HCT116 (cell line): ENCODE measurements at regions not wholly inside any gene's neighbourhood (a gene's known extent, or its start where the extent isn't known, plus 50 kb on each side); places are given as distances from the start of the nearest gene placed in this dataset.

ENCODE experiments used
- ATAC-seq: fragments of 200-7000 bp; cut with Tn5 transposase; 2 replicates; pipeline ENCODE4 v1.9.1; 2020; ENCODE audit warnings: mild to moderate bottlenecking, moderate library complexity
- BruUV-seq: library from RNA; stranded (reverse); fragments of 400-500 nt; replicated peaks from 2 replicates; lab custom pipeline; 2021; lab: Mats Ljungman, UMichigan
- CTCF ChIA-PET: fragments of 300-600 bp; sonication (Branson Sonifier 250); formaldehyde crosslinking; loops from one replicate; lab custom pipeline; 2021; ENCODE audit warnings: antibody characterized with exemption; lab: Charles Lee
- POLR2A ChIA-PET: fragments of 300-600, 350-600 bp; sonication (Branson Sonifier 250); formaldehyde crosslinking; loops from one replicate; lab custom pipeline; 2021; ENCODE audit warnings: antibody characterized with exemption; lab: Charles Lee
- RAD21 ChIA-PET, 2 experiments: fragments of 300-600 bp; sonication (Branson Sonifier 250); formaldehyde crosslinking; loops; one replicate each; lab custom pipeline; 2023; ENCODE audit warnings: low total read pairs in 2 of 2; ENCODE audit not compliant: uncharacterized antibody in 2 of 2, unreplicated experiment in 2 of 2, low non-redundant PET in 1 of 2; lab: Charles Lee
- DNase-seq: peaks from one replicate; pipeline ENCODE4 v3.0.0-alpha.2; 2010; ENCODE audit warnings: low read depth, low spot score
- H2AFZ ChIP-seq: fragments of 200-600 bp; shearing (Covaris generic), sonication (generic); 2 replicates; pipeline ENCODE4 v1.6.1; 2017; ENCODE audit warnings: low read depth, mixed run types, mixed read lengths, antibody characterized with exemption, low read length; ENCODE audit not compliant: poor library complexity, severe bottlenecking
- H3K27ac ChIP-seq: 2 replicates; pipeline ENCODE4 v1.5.1; 2012; ENCODE audit warnings: low read depth, low read length
- H3K27me3 ChIP-seq: fragments of 200-600 bp; sonication (generic); 2 replicates; pipeline ENCODE4 v1.6.1; 2016; ENCODE audit warnings: mixed run types, low read length, mixed read lengths; ENCODE audit not compliant: insufficient read depth
- H3K36me3 ChIP-seq, 2 experiments: fragments of 200-500 bp in 1 of 2; fragments of 200-600 bp in 1 of 2; sonication (Bioruptor generic) in 1 of 2; sonication (generic) in 1 of 2; 2 replicates each; pipeline versions ENCODE4 v1.5.1 to v1.6.1; 2014 to 2016; ENCODE audit warnings: low read length in 2 of 2, inconsistent platforms in 1 of 2, mixed read lengths in 1 of 2, mixed run types in 1 of 2; ENCODE audit not compliant: insufficient read depth in 2 of 2, control insufficient read depth in 1 of 2
- H3K4me1 ChIP-seq, 2 experiments: fragments of 200-600 bp in 1 of 2; sonication (generic) in 1 of 2; 2 replicates each; pipeline versions ENCODE4 v1.5.1 to v1.6.1; 2012 to 2017; ENCODE audit warnings: low read length in 2 of 2, inconsistent platforms in 1 of 2, mild to moderate bottlenecking in 1 of 2, mixed read lengths in 1 of 2, mixed run types in 1 of 2, moderate library complexity in 1 of 2; ENCODE audit not compliant: insufficient read depth in 2 of 2, control insufficient read depth in 1 of 2
- H3K4me2 ChIP-seq: fragments of 200-600 bp; sonication (generic); 2 replicates; pipeline ENCODE4 v1.6.1; 2017; ENCODE audit warnings: mixed run types, low read length, mixed read lengths
- H3K4me3 ChIP-seq, 2 experiments: fragments of 200-600 bp in 1 of 2; sonication (generic) in 1 of 2; replicated peaks in 1 of 2; 2 replicates each; pipeline ENCODE4 v1.5.1; 2011 to 2016; ENCODE audit warnings: low read length in 2 of 2, control low read depth in 1 of 2, low read depth in 1 of 2, mild to moderate bottlenecking in 1 of 2, mixed read lengths in 1 of 2, mixed run types in 1 of 2
- H3K79me2 ChIP-seq: fragments of 200-600 bp; sonication (generic); 2 replicates; pipeline ENCODE4 v1.6.1; 2017; ENCODE audit warnings: mild to moderate bottlenecking, mixed run types, low read length, moderate library complexity, mixed read lengths; ENCODE audit not compliant: insufficient read depth
- H3K9ac ChIP-seq: fragments of 200-600 bp; sonication (generic); 2 replicates; pipeline ENCODE4 v1.6.1; 2016; ENCODE audit warnings: low read length, mixed read lengths
- H3K9me2 ChIP-seq: fragments of 200-600 bp; sonication (generic), shearing (Covaris generic); 2 replicates; pipeline ENCODE4 v1.6.1; 2017; ENCODE audit warnings: mixed run types, mild to moderate bottlenecking, moderate library complexity; ENCODE audit not compliant: insufficient read depth
- H3K9me3 ChIP-seq, 2 experiments: fragments of 200-500 bp in 1 of 2; fragments of 200-600 bp in 1 of 2; sonication (Bioruptor generic) in 1 of 2; sonication (generic) in 1 of 2; 2 replicates each; pipeline ENCODE4 v1.6.1; 2014 to 2017; ENCODE audit warnings: low read length in 2 of 2, mixed read lengths in 2 of 2, inconsistent platforms in 1 of 2, low read depth in 1 of 2, mild to moderate bottlenecking in 1 of 2, mixed run types in 1 of 2, moderate library complexity in 1 of 2; ENCODE audit not compliant: control insufficient read depth in 1 of 2, insufficient read depth in 1 of 2
- H4K20me1 ChIP-seq: fragments of 200-600 bp; sonication (generic), shearing (Covaris generic); 2 replicates; pipeline ENCODE4 v1.6.1; 2017; ENCODE audit warnings: mixed run types, mild to moderate bottlenecking, moderate library complexity; ENCODE audit not compliant: insufficient read depth
- CBX3 ChIP-seq: IDR thresholded peaks from 2 replicates; pipeline ENCODE4 v1.6.1; 2012; ENCODE audit warnings: low read depth
- ELF1 ChIP-seq: IDR thresholded peaks from 2 replicates; pipeline ENCODE4 v1.6.1; 2012; ENCODE audit warnings: low read depth, borderline replicate concordance
- EZH2phosphoT487 ChIP-seq: fragments of 200-600 bp; IDR thresholded peaks from 2 replicates; pipeline ENCODE4 v1.6.1; 2018; ENCODE audit warnings: antibody characterized with exemption, borderline replicate concordance
- RAD21 ChIP-seq: IDR thresholded peaks from 2 replicates; pipeline ENCODE4 v1.6.1; 2012; ENCODE audit warnings: low read depth, mild to moderate bottlenecking
- SIN3A ChIP-seq: IDR thresholded peaks from 2 replicates; pipeline ENCODE4 v1.6.1; 2012; ENCODE audit warnings: low read depth
- SP1 ChIP-seq: IDR thresholded peaks from 2 replicates; pipeline ENCODE4 v1.6.1; 2012; ENCODE audit warnings: low read depth
- intact Hi-C: fragments of 100-400 bp; cut with micrococcal nuclease; formaldehyde crosslinking; loops from 2 replicates; pipeline ENCODE4 v1.10.0; 2022
- TF ChIP-seq, protein P1 (sequence below): IDR thresholded peaks from 2 replicates; pipeline ENCODE4 v1.6.1; 2011; ENCODE audit warnings: mild to moderate bottlenecking, low read length, moderate library complexity; ENCODE audit not compliant: insufficient replicate concordance; ENCODE audit errors: extremely low read depth
- TF ChIP-seq, protein P2 (sequence below), 3 experiments: fragments of 200-600 bp in 1 of 3; sonication (generic) in 1 of 3; IDR thresholded peaks in 2 of 3; conservative IDR thresholded peaks in 1 of 3; 2 replicates each; pipeline ENCODE4 v1.5.1; 2012 to 2017; ENCODE audit warnings: low read depth in 2 of 3, low read length in 2 of 3, antibody characterized with exemption in 1 of 3, borderline replicate concordance in 1 of 3, control low read depth in 1 of 3, mild to moderate bottlenecking in 1 of 3, mixed read lengths in 1 of 3, mixed run types in 1 of 3, moderate library complexity in 1 of 3; ENCODE audit not compliant: insufficient read depth in 1 of 3
- TF ChIP-seq, protein P3 (sequence below): IDR thresholded peaks from 2 replicates; pipeline ENCODE4 v1.6.1; 2012

DNA sequence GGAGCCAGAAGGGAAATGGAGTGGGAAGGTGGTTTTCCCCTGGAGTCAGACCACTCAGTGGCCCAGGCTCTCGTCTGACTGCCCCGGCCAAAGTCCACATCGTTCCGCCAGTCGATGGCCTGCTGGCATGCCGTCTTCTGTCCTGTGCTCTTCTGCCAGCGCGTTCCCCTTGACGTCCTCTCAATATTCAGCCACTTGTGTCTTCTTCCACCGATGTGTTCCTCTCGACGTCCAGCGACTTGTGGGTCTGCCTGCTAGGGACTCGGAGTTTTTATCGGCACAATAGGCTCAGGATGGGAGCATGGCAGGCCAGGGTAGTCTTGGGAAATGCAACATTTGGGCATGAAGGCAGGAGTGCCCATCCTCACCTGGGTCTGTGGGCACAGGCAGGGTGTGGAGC lies 542.5 kb upstream of the LMCD1 start:
- BruUV-seq, result no TSS peak
- intact Hi-C loops, result no loop called here
- ChIA-PET RAD21 (no interaction called here), POLR2A (no interaction called here), CTCF (interaction anchor here (0.6 kb wide), 1 partner anchor 266 kb away, joined by 3 read pairs; no protein-coding TSS in a partner anchor)
- Histone ChIP-seq H3K79me2 (no peaks in the 10 kb centered on the region), H3K9me3 (no peaks in the 10 kb centered on the region), H3K27me3 (no peaks in the 10 kb centered on the region), H3K9ac (no peak overlapping the region), H3K4me3 (no peak overlapping the region), H3K4me2 (no peak overlapping the region), H3K9me2 (no peaks in the 10 kb centered on the region), H4K20me1 (no peaks in the 10 kb centered on the region), H3K36me3 (no peaks in the 10 kb centered on the region), H3K27ac (no peak overlapping the region), H2AFZ (no peak overlapping the region), H3K4me1 (no peaks in the 10 kb centered on the region)
- TF ChIP-seq, protein P1, sequence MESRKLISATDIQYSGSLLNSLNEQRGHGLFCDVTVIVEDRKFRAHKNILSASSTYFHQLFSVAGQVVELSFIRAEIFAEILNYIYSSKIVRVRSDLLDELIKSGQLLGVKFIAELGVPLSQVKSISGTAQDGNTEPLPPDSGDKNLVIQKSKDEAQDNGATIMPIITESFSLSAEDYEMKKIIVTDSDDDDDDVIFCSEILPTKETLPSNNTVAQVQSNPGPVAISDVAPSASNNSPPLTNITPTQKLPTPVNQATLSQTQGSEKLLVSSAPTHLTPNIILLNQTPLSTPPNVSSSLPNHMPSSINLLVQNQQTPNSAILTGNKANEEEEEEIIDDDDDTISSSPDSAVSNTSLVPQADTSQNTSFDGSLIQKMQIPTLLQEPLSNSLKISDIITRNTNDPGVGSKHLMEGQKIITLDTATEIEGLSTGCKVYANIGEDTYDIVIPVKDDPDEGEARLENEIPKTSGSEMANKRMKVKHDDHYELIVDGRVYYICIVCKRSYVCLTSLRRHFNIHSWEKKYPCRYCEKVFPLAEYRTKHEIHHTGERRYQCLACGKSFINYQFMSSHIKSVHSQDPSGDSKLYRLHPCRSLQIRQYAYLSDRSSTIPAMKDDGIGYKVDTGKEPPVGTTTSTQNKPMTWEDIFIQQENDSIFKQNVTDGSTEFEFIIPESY, result no peak
- TF ChIP-seq, protein P2, sequence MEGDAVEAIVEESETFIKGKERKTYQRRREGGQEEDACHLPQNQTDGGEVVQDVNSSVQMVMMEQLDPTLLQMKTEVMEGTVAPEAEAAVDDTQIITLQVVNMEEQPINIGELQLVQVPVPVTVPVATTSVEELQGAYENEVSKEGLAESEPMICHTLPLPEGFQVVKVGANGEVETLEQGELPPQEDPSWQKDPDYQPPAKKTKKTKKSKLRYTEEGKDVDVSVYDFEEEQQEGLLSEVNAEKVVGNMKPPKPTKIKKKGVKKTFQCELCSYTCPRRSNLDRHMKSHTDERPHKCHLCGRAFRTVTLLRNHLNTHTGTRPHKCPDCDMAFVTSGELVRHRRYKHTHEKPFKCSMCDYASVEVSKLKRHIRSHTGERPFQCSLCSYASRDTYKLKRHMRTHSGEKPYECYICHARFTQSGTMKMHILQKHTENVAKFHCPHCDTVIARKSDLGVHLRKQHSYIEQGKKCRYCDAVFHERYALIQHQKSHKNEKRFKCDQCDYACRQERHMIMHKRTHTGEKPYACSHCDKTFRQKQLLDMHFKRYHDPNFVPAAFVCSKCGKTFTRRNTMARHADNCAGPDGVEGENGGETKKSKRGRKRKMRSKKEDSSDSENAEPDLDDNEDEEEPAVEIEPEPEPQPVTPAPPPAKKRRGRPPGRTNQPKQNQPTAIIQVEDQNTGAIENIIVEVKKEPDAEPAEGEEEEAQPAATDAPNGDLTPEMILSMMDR (IDR thresholded peaks at IDR 0.05 in 2 of 3, conservative IDR thresholded peaks at IDR 0.05 in 1 of 3; ENCODE audit: borderline replicate concordance in 1 of 3, insufficient read depth in 1 of 3, low read depth in 2 of 3, low read length in 2 of 3), result no peak
- TF ChIP-seq RAD21, result no peak
- ATAC-seq (no peak), DNase-seq (no peak)

DNA sequence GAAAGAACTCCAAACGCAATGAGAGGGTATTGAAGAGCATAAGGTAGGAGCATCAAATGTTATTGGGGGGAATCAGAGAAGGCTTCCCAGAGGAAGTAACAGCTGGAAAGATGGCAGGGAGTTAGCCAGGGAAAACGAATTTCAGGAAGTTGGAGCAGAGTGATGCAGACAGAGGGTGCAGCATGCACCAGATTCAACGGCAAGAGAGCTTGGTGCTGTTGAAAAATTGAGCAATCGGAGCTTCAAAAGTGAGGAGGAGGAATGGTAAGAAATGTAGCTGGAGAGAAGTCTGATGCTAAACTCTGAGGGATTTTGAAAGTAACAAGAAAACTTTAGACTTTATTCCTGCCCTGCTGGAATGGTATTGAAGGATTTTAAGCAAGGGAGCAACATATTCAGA lies 541.0 kb upstream of the LMCD1 start:
- ChIA-PET POLR2A (no interaction called here), CTCF (no interaction called here), RAD21 (no interaction called here)
- DNase-seq (no peak), ATAC-seq (no peak)
- Histone ChIP-seq H3K4me1 (no peaks in the 10 kb centered on the region), H3K4me2 (no peak overlapping the region), H3K4me3 (no peak overlapping the region), H3K9me2 (no peaks in the 10 kb centered on the region), H3K9ac (no peak overlapping the region), H3K9me3 (no peaks in the 10 kb centered on the region), H3K36me3 (no peaks in the 10 kb centered on the region), H3K27ac (no peak overlapping the region), H3K79me2 (no peaks in the 10 kb centered on the region), H4K20me1 (no peaks in the 10 kb centered on the region), H2AFZ (no peak overlapping the region), H3K27me3 (no peaks in the 10 kb centered on the region)
- BruUV-seq, result no TSS peak
- intact Hi-C loops, result no loop called here
- no peak for TF ChIP-seq ELF1
- TF ChIP-seq, protein P3, sequence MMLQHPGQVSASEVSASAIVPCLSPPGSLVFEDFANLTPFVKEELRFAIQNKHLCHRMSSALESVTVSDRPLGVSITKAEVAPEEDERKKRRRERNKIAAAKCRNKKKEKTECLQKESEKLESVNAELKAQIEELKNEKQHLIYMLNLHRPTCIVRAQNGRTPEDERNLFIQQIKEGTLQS, result no peak
- no peak for TF ChIP-seq SP1
- no peak for TF ChIP-seq EZH2phosphoT487
- no peak for TF ChIP-seq CBX3
- no peak for TF ChIP-seq SIN3A
